Fibroblast of lung (primary cell): ENCODE measurements at regions not wholly inside any gene's neighbourhood (a gene's known extent, or its start where the extent isn't known, plus 50 kb on each side); places are given as distances from the start of the nearest gene placed in this dataset.

Source experiments
- DNase-seq, 2 donors: peaks; one replicate each; pipeline versions ENCODE4 v3.0.0 to v3.0.0-alpha.2; 2010; ENCODE audit warnings: low read depth in 2 of 2
- H2AFZ ChIP-seq: 2 replicates; pipeline ENCODE4 v1.5.1; 2012; ENCODE audit warnings: low read length, control low read depth, inconsistent platforms
- H3K27ac ChIP-seq: 2 replicates; pipeline ENCODE4 v1.5.1; 2011; ENCODE audit warnings: low read length, control low read depth; ENCODE audit not compliant: insufficient read depth
- H3K27me3 ChIP-seq: 2 replicates; pipeline ENCODE4 v1.5.1; 2011; ENCODE audit warnings: mild to moderate bottlenecking, low read length; ENCODE audit not compliant: control insufficient read depth, insufficient read depth
- H3K36me3 ChIP-seq: 2 replicates; pipeline ENCODE4 v1.5.1; 2011; ENCODE audit warnings: low read length; ENCODE audit not compliant: control insufficient read depth, insufficient read depth
- H3K4me1 ChIP-seq: 2 replicates; pipeline ENCODE4 v1.5.1; 2011; ENCODE audit warnings: low read length; ENCODE audit not compliant: control insufficient read depth, insufficient read depth; ENCODE audit errors: extremely low read depth
- H3K4me2 ChIP-seq: 2 replicates; pipeline ENCODE4 v1.5.1; 2011; ENCODE audit warnings: low read length, control low read depth; ENCODE audit not compliant: insufficient read depth; ENCODE audit errors: extremely low read depth
- H3K4me3 ChIP-seq, 4 experiments: fragments of 200-600 bp in 1 of 4; sonication (generic) in 1 of 4; replicated peaks in 1 of 4; 2 replicates each; pipeline ENCODE4 v1.5.1; 2011 to 2016; ENCODE audit warnings: low read length in 4 of 4, low read depth in 3 of 4, mild to moderate bottlenecking in 3 of 4, control low read depth in 2 of 4, inconsistent platforms in 1 of 4, mixed read lengths in 1 of 4; ENCODE audit not compliant: insufficient read depth in 1 of 4; ENCODE audit errors: control extremely low read depth in 1 of 4
- H3K79me2 ChIP-seq: 2 replicates; pipeline ENCODE4 v1.5.1; 2012; ENCODE audit warnings: mild to moderate bottlenecking, low read length, inconsistent platforms; ENCODE audit not compliant: control insufficient read depth, insufficient read depth
- H3K9ac ChIP-seq: 2 replicates; pipeline ENCODE4 v1.5.1; 2011; ENCODE audit warnings: mild to moderate bottlenecking, low read length, control low read depth; ENCODE audit not compliant: insufficient read depth
- H3K9me3 ChIP-seq: 2 replicates; pipeline ENCODE4 v1.5.1; 2012; ENCODE audit warnings: low read depth, low read length; ENCODE audit not compliant: control insufficient read depth, insufficient read depth
- H4K20me1 ChIP-seq: 2 replicates; pipeline ENCODE4 v1.5.1; 2011; ENCODE audit warnings: low read length; ENCODE audit not compliant: control insufficient read depth, insufficient read depth; ENCODE audit errors: extremely low read depth
- EZH2 ChIP-seq: IDR thresholded peaks from 2 replicates; pipeline ENCODE4 v1.5.1; 2012; ENCODE audit warnings: low read length, control low read depth, mild to moderate bottlenecking; ENCODE audit errors: missing control alignments
- TF ChIP-seq, protein P1 (sequence below), 2 donors: IDR thresholded peaks in 1 of 2; conservative IDR thresholded peaks in 1 of 2; 1 replicate in 1 of 2; 2 replicates in 1 of 2; pipeline ENCODE4 v1.5.1; 2011 to 2012; ENCODE audit warnings: low read length in 2 of 2, control low read depth in 1 of 2, inconsistent platforms in 1 of 2, low read depth in 1 of 2, mild to moderate bottlenecking in 1 of 2

DNA sequence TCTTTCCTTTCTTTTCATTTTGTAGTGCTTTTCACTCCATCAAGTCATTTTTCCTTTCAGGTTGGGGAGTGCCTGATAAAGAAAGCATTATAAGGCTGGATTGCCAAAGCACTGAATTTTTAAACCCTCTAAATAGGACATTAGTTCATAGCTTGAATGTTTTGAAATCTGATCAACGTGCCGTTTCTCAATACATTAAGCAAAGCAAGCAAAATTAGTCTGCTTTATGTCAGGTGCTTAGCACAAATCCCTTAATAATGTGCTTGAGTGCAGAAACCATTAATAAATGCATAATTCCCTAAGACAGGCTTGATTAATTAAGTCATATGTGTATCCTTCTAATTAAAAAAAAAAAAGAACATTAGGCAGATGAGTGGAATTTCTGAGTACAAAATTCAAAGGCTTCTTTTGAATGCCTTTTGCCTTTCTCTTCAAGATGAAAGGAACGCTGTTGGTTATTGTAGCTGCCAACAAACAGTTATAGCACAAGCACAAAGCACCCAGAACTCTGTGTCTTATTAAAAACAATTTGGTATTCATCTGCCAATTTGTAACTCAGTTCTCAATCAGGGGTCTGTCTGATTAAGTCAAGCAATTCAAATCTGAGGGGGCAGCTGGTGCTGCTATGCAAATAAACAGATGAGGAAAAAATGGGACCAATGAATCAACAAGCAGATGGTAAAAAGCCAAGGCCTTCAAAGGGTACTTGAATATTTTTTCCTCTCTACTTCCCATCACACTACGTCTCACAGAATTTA is 233.7 kb downstream of the TLE1 start:
- no peak overlapping the region for H2AFZ ChIP-seq
- no peaks in the 10 kb centered on the region for H3K27me3 ChIP-seq

DNA sequence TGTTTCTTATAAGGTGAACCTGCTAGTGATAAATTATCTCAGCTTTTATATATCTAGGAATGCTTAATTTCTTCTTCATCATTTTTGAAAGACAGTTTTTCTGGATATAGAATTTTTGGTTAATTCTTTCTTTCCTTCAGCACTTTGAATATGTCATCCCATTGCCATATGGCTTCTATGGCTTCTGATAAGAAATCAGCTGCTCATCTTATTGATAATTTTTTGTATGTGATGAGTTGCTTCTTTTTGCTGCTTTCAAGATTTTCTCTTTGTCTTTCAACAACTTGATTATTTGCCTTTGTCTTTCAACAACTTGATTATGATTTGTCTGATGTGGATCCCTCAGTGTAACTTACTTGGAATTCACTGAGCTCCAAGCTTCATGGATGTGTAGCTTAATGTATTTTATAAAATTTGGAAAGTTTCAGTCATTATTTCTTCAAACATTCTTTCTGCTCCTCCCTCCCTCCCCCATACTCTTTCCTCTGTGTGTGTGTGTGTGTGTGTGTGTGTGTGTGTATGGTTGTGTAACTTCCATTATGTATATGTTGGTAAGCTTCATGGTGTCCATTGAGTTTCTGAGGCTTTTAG is 243.9 kb downstream of the TLE1 start:
- no peaks in the 10 kb centered on the region for H3K27me3 ChIP-seq
- DNase-seq, result peak in 1 of 2 donors; percentile 16
- H3K4me1 ChIP-seq, result no peaks in the 10 kb centered on the region
- TF ChIP-seq EZH2, result no peak
- TF ChIP-seq, protein P1, sequence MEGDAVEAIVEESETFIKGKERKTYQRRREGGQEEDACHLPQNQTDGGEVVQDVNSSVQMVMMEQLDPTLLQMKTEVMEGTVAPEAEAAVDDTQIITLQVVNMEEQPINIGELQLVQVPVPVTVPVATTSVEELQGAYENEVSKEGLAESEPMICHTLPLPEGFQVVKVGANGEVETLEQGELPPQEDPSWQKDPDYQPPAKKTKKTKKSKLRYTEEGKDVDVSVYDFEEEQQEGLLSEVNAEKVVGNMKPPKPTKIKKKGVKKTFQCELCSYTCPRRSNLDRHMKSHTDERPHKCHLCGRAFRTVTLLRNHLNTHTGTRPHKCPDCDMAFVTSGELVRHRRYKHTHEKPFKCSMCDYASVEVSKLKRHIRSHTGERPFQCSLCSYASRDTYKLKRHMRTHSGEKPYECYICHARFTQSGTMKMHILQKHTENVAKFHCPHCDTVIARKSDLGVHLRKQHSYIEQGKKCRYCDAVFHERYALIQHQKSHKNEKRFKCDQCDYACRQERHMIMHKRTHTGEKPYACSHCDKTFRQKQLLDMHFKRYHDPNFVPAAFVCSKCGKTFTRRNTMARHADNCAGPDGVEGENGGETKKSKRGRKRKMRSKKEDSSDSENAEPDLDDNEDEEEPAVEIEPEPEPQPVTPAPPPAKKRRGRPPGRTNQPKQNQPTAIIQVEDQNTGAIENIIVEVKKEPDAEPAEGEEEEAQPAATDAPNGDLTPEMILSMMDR (conservative IDR thresholded peaks at IDR 0.05 in 1 of 2, IDR thresholded peaks at IDR 0.05 in 1 of 2; ENCODE audit: low read depth in 1 of 2, low read length in 2 of 2), result no peak
- H3K9ac ChIP-seq, result no peak overlapping the region
- no peaks in the 10 kb centered on the region for H3K79me2 ChIP-seq
- H3K27ac ChIP-seq, result no peak overlapping the region
- no peak overlapping the region for H3K4me3 ChIP-seq
- H4K20me1 ChIP-seq, result no peaks in the 10 kb centered on the region
- H3K36me3 ChIP-seq, result no peaks in the 10 kb centered on the region
- H3K4me2 ChIP-seq, result no peak overlapping the region
- no peak overlapping the region for H2AFZ ChIP-seq
- H3K9me3 ChIP-seq, result no peaks in the 10 kb centered on the region

More for the DNA sequence above, 233.7 kb downstream of the TLE1 start:
- H3K9me3 ChIP-seq, result no peaks in the 10 kb centered on the region
- no peak overlapping the region for H3K4me2 ChIP-seq
- TF ChIP-seq EZH2, result no peak
- TF ChIP-seq, protein P1 (conservative IDR thresholded peaks at IDR 0.05 in 1 of 2, IDR thresholded peaks at IDR 0.05 in 1 of 2; ENCODE audit: low read depth in 1 of 2, low read length in 2 of 2), result no peak
- no peak overlapping the region for H3K4me3 ChIP-seq
- peak; percentile 45 to 54 for DNase-seq
- H3K79me2 ChIP-seq, result no peaks in the 10 kb centered on the region
- no peak overlapping the region for H3K9ac ChIP-seq
- no peak overlapping the region for H3K27ac ChIP-seq
- H3K36me3 ChIP-seq, result no peaks in the 10 kb centered on the region
- peaks cover 4% of the 10 kb centered on the region for H3K4me1 ChIP-seq
- no peaks in the 10 kb centered on the region for H4K20me1 ChIP-seq

DNA sequence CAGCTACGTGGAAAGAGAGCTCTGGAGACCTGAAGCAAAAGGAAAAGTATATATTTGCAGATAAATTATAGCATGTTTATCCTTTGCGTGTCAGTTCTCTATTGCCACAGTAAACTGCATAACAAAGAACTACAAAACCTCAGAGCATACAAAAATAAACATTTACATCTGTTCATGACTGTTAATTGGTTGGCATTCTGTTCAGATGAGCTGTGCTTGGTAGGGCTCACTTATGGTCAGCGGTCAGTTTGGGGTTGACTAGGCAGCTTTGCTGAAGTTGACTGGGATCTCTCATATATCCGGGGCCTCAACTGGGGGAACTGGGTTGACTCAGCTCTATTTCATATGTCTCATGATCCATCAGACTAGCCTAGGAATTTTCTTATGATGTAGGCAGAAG is 257.7 kb downstream of the TLE1 start:
- H3K4me2 ChIP-seq, result no peak overlapping the region
- peak; percentile 98 to 99 for DNase-seq
- H3K4me3 ChIP-seq, result peak overlapping the region in 1 of 4 experiments; percentile 1
- H4K20me1 ChIP-seq, result no peaks in the 10 kb centered on the region
- H3K27me3 ChIP-seq, result no peaks in the 10 kb centered on the region
- H3K9ac ChIP-seq, result no peak overlapping the region
- H3K27ac ChIP-seq, result peak overlapping the region; percentile 62
- H3K79me2 ChIP-seq, result no peaks in the 10 kb centered on the region
- H3K9me3 ChIP-seq, result peaks cover 3% of the 10 kb centered on the region
- H3K4me1 ChIP-seq, result peaks cover 2% of the 10 kb centered on the region
- no peaks in the 10 kb centered on the region for H3K36me3 ChIP-seq
- no peak overlapping the region for H2AFZ ChIP-seq
- TF ChIP-seq EZH2, result no peak
- TF ChIP-seq, protein P1 (conservative IDR thresholded peaks at IDR 0.05 in 1 of 2, IDR thresholded peaks at IDR 0.05 in 1 of 2; ENCODE audit: low read depth in 1 of 2, low read length in 2 of 2), result no peak
